Thymus (tissue), 11 donors: ENCODE measurements at regions not wholly inside any gene's neighbourhood (a gene's known extent, or its start where the extent isn't known, plus 50 kb on each side); places are given as distances from the start of the nearest gene placed in this dataset.

Source experiments
- DNase-seq, 9 donors: peaks; one replicate each; pipeline ENCODE4 v3.0.0-alpha.2; 2013; ENCODE audit warnings: low spot score in 9 of 9, low read depth in 6 of 9, missing footprints in 1 of 9
- H3K27ac ChIP-seq, 2 donors: one replicate each; pipeline ENCODE4 v1.5.1; 2013; ENCODE audit warnings: control low read depth in 1 of 2, low read depth in 1 of 2, low read length in 1 of 2, mild to moderate bottlenecking in 1 of 2, moderate library complexity in 1 of 2
- H3K27me3 ChIP-seq, 2 donors: one replicate each; pipeline ENCODE4 v1.5.1; 2013; ENCODE audit warnings: low read length in 1 of 2; ENCODE audit not compliant: control insufficient read depth in 2 of 2, insufficient read depth in 1 of 2
- H3K36me3 ChIP-seq, 2 donors: one replicate each; pipeline ENCODE4 v1.5.1; 2013; ENCODE audit warnings: low read length in 1 of 2, mild to moderate bottlenecking in 1 of 2, moderate library complexity in 1 of 2; ENCODE audit not compliant: control insufficient read depth in 2 of 2, insufficient read depth in 2 of 2
- H3K4me1 ChIP-seq, 2 donors: one replicate each; pipeline ENCODE4 v1.5.1; 2013; ENCODE audit warnings: low read length in 2 of 2; ENCODE audit not compliant: control insufficient read depth in 2 of 2, insufficient read depth in 2 of 2
- H3K4me3 ChIP-seq, 2 donors: one replicate each; pipeline ENCODE4 v1.5.1; 2013; ENCODE audit warnings: low read length in 2 of 2, control low read depth in 1 of 2, mild to moderate bottlenecking in 1 of 2
- H3K9me3 ChIP-seq, 2 donors: one replicate each; pipeline ENCODE4 v1.5.1; 2013; ENCODE audit warnings: low read length in 1 of 2, mild to moderate bottlenecking in 1 of 2; ENCODE audit not compliant: control insufficient read depth in 2 of 2, insufficient read depth in 1 of 2
- WGBS: extraction: QIAGEN DNeasy Blood & Tissue Kit; methylation state at CpG from one replicate; pipeline ENCODE4 v1.1.7; 2013; 5-methylcytosine and 5-hydroxymethylcytosine counted together
- donor health status: healthy.

DNA sequence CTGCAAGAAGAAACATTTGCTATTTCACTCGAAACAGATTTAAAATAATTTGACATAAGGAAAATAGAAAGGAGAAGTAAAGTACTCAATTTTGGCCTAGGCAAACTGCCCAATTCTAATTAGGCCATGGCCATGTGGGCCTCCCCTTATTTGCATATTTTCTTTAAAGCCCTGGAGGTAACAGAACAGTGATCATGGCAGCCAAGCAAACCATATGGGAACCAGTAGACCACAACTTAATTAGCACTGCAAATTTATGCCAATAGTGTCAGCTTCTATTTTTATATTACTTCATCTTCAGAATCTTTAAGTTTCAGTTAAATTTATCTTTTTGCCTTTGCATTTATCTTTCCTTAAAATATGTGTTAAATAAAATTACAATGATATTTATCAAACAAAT lies 63.3 kb upstream of the THSD7A start:
- Histone ChIP-seq H3K4me3 (no peak overlapping the region), H3K4me1 (no peaks in the 10 kb centered on the region), H3K9me3 (no peaks in the 10 kb centered on the region), H3K27ac (no peak overlapping the region), H3K27me3 (no peaks in the 10 kb centered on the region), H3K36me3 (no peaks in the 10 kb centered on the region)
- no peak for DNase-seq
- 90% methylated on average over 1 of the region's 1 CpG for WGBS

GRCh38 chr7:11896663-11897062 lies 64.7 kb upstream of the THSD7A start:
- no peak for DNase-seq
- Histone ChIP-seq H3K27ac (no peak overlapping the region), H3K27me3 (no peaks in the 10 kb centered on the region), H3K36me3 (no peaks in the 10 kb centered on the region), H3K9me3 (no peaks in the 10 kb centered on the region), H3K4me3 (no peak overlapping the region), H3K4me1 (no peaks in the 10 kb centered on the region)
- WGBS, result 39% methylated on average over 1 of the region's 1 CpG

- no peak overlapping the region for H3K4me3 ChIP-seq
- H3K9me3 ChIP-seq, result no peaks in the 10 kb centered on the region
- DNase-seq, result no peak
- H3K4me1 ChIP-seq, result no peaks in the 10 kb centered on the region
- H3K27ac ChIP-seq, result no peak overlapping the region
- no peaks in the 10 kb centered on the region for H3K36me3 ChIP-seq
- H3K27me3 ChIP-seq, result no peaks in the 10 kb centered on the region
These were observed 67.2 kb upstream of the THSD7A start for GRCh38 chr7:11899247-11899646.

- Histone ChIP-seq H3K4me1 (no peaks in the 10 kb centered on the region), H3K36me3 (no peaks in the 10 kb centered on the region), H3K27me3 (no peaks in the 10 kb centered on the region), H3K9me3 (no peaks in the 10 kb centered on the region), H3K27ac (no peak overlapping the region), H3K4me3 (no peak overlapping the region)
- WGBS, result 93% methylated on average over 2 of the region's 2 CpGs
- no peak for DNase-seq
These were observed 78.3 kb upstream of the THSD7A start for GRCh38 chr7:11910253-11910652.

DNA sequence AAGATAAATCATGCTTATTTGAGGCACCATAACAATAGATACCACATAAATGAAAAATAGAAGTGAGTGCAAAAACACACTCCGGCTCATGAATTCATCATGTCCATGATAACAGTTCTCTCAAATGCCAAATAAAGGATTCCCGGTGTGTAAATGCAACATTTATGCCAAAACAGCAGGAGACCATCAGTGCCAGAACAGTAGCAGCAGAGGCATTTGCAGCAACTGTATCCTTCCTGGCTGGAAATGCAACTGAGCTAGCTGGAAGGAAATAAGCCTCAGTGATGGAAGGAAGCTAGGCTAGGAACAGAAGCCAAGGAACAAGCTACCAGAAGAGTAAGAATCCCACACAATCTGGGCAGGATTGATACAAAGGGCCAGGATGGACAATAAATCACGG lies 79.9 kb upstream of the THSD7A start:
- Histone ChIP-seq H3K9me3 (no peaks in the 10 kb centered on the region), H3K4me1 (no peaks in the 10 kb centered on the region), H3K4me3 (no peak overlapping the region), H3K36me3 (no peaks in the 10 kb centered on the region), H3K27me3 (no peaks in the 10 kb centered on the region), H3K27ac (no peak overlapping the region)
- no peak for DNase-seq
- WGBS, result 43% methylated on average over 3 of the region's 3 CpGs

GRCh38 chr7:11914645-11915044 lies 82.6 kb upstream of the THSD7A start:
- no peak overlapping the region for H3K27ac ChIP-seq
- H3K36me3 ChIP-seq, result no peaks in the 10 kb centered on the region
- H3K27me3 ChIP-seq, result no peaks in the 10 kb centered on the region
- no peak for DNase-seq
- no peaks in the 10 kb centered on the region for H3K4me1 ChIP-seq
- WGBS, result 96% methylated on average over 4 of the region's 4 CpGs
- no peak overlapping the region for H3K4me3 ChIP-seq
- peaks cover 0 to 4% of the 10 kb centered on the region in 2 donors for H3K9me3 ChIP-seq

- 77% methylated on average over 1 of the region's 1 CpG for WGBS
- Histone ChIP-seq H3K27me3 (no peaks in the 10 kb centered on the region), H3K9me3 (no peaks in the 10 kb centered on the region), H3K36me3 (no peaks in the 10 kb centered on the region), H3K27ac (no peak overlapping the region), H3K4me1 (no peaks in the 10 kb centered on the region), H3K4me3 (no peak overlapping the region)
- DNase-seq, result no peak
These were observed 91.5 kb upstream of the THSD7A start for GRCh38 chr7:11923376-11923930.

DNA sequence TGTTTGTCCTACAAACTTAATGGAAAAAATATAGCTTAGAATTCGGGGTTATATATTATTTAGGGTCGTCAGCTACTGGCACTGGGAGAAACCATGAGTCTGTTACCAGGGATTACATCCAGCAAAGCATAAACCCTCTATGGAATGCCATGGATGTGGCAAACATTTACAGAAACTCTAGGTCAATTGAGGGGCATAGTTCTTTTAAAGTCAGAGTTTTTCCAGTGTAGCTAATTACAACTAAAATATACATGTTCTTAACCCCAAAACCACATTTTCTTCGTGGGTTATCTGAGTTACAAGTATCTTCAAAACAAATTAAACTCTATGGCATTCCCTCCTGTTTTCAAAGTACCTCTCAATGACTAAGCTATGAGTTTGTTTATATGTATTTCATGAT lies 99.3 kb upstream of the THSD7A start:
- H3K27me3 ChIP-seq, result no peaks in the 10 kb centered on the region
- 70% methylated on average over 3 of the region's 3 CpGs for WGBS

GRCh38 chr7:11934796-11935195 lies 102.8 kb upstream of the THSD7A start:
- Histone ChIP-seq H3K9me3 (no peaks in the 10 kb centered on the region), H3K4me1 (no peaks in the 10 kb centered on the region), H3K36me3 (no peaks in the 10 kb centered on the region), H3K27me3 (no peaks in the 10 kb centered on the region), H3K27ac (no peak overlapping the region), H3K4me3 (no peak overlapping the region)
- 60% methylated on average over 2 of the region's 2 CpGs for WGBS
- DNase-seq, result no peak

More for the DNA sequence above, 99.3 kb upstream of the THSD7A start:
- Histone ChIP-seq H3K4me3 (no peak overlapping the region), H3K36me3 (no peaks in the 10 kb centered on the region), H3K27ac (no peak overlapping the region), H3K4me1 (no peaks in the 10 kb centered on the region), H3K9me3 (no peaks in the 10 kb centered on the region)
- no peak for DNase-seq

- H3K4me1 ChIP-seq, result no peaks in the 10 kb centered on the region
- DNase-seq, result no peak
- H3K27ac ChIP-seq, result no peak overlapping the region
- H3K4me3 ChIP-seq, result no peak overlapping the region
- no peaks in the 10 kb centered on the region for H3K36me3 ChIP-seq
- H3K27me3 ChIP-seq, result no peaks in the 10 kb centered on the region
- H3K9me3 ChIP-seq, result no peaks in the 10 kb centered on the region
These were observed 103.9 kb upstream of the THSD7A start for GRCh38 chr7:11935905-11936304.
